Neutrophil (primary cell): ENCODE measurements at regions not wholly inside any gene's neighbourhood (a gene's known extent, or its start where the extent isn't known, plus 50 kb on each side); places are given as distances from the start of the nearest gene placed in this dataset.

Experiments
- H3K27ac ChIP-seq: fragments of 200-600 bp; sonication (generic); 2 replicates; pipeline ENCODE4 v1.5.1; 2016; ENCODE audit warnings: mild to moderate bottlenecking, moderate library complexity
- H3K27me3 ChIP-seq: fragments of 200-600 bp; sonication (generic); 2 replicates; pipeline ENCODE4 v1.6.0; 2016; ENCODE audit warnings: mild to moderate bottlenecking
- H3K36me3 ChIP-seq: fragments of 200-600 bp; sonication (generic); 2 replicates; pipeline ENCODE4 v1.5.1; 2017
- H3K4me1 ChIP-seq, 2 experiments: fragments of 200-600 bp in 1 of 2; sonication (generic) in 1 of 2; 1 replicate in 1 of 2; 2 replicates in 1 of 2; pipeline versions ENCODE4 v1.5.1 to v1.6.1; 2013 to 2016; ENCODE audit warnings: low read depth in 1 of 2, low read length in 1 of 2, mild to moderate bottlenecking in 1 of 2, moderate library complexity in 1 of 2; ENCODE audit not compliant: control insufficient read depth in 1 of 2, insufficient read depth in 1 of 2
- H3K4me3 ChIP-seq, 2 experiments: fragments of 200-600 bp in 1 of 2; sonication (generic) in 1 of 2; 1 replicate in 1 of 2; 2 replicates in 1 of 2; pipeline ENCODE4 v1.5.1; 2013 to 2016; ENCODE audit warnings: low read depth in 1 of 2, low read length in 1 of 2, mild to moderate bottlenecking in 1 of 2, moderate library complexity in 1 of 2
- H3K9me3 ChIP-seq: fragments of 200-600 bp; sonication (generic); 2 replicates; pipeline ENCODE4 v1.5.1; 2016
- CTCF ChIP-seq: fragments of 200-600 bp; sonication (generic); IDR thresholded peaks from 2 replicates; pipeline ENCODE4 v1.5.1; 2016; ENCODE audit warnings: antibody characterized with exemption

GRCh38 chr7:12814107-12814506 lies 126.7 kb downstream of the ARL4A start:
- TF ChIP-seq CTCF = no peak
- no peak overlapping the region for H3K27ac ChIP-seq
- H3K9me3 ChIP-seq = no peaks in the 10 kb centered on the region
- no peaks in the 10 kb centered on the region for H3K27me3 ChIP-seq
- no peak overlapping the region for H3K4me3 ChIP-seq
- H3K36me3 ChIP-seq = no peaks in the 10 kb centered on the region
- no peaks in the 10 kb centered on the region for H3K4me1 ChIP-seq

DNA sequence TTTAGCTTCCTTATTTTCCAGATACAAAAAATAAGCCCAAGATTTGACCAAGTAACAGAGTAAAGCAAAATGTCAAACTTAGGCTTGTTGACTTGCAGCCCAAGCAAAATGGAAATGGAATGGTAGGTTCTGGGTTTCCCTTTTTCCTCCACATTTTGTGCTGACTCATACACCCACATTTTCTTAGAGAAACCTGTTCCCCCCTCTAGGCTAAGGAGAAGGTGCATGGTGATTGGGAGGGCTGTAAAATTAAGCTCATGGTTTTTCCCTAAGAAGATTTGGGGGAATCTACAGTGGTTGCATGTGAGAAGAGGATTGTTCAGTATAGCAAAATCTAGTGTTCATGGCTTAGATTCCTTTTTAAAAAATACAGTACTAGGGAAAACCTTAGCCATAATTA lies 127.4 kb downstream of the ARL4A start:
- Histone ChIP-seq H3K27ac (no peak overlapping the region), H3K36me3 (no peaks in the 10 kb centered on the region), H3K4me3 (no peak overlapping the region), H3K4me1 (no peaks in the 10 kb centered on the region), H3K9me3 (no peaks in the 10 kb centered on the region), H3K27me3 (no peaks in the 10 kb centered on the region)
- no peak for TF ChIP-seq CTCF

- no peaks in the 10 kb centered on the region for H3K36me3 ChIP-seq
- no peak overlapping the region for H3K4me3 ChIP-seq
- no peak overlapping the region for H3K27ac ChIP-seq
- TF ChIP-seq CTCF = no peak
- H3K4me1 ChIP-seq = no peaks in the 10 kb centered on the region
- no peaks in the 10 kb centered on the region for H3K27me3 ChIP-seq
- no peaks in the 10 kb centered on the region for H3K9me3 ChIP-seq
These were observed 128.0 kb downstream of the ARL4A start for GRCh38 chr7:12815426-12815825.

DNA sequence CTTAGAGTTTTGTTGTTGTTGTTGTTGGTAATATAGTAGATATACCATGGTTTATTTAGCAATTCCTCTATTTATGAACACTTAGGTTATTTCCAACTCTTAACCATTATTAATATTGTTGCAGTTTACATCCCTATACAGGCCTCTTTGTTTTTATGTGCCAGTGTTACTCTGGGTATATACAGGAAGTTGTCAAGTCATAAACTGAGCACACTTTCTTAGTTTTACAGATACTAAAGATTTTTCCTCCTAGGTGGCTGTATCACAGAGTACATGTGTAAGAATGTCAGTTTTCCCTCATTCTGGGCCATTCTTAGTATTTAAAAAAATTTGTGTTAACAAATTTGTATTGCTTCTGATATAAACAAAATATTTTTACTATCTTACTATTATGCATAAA lies 128.4 kb downstream of the ARL4A start:
- Histone ChIP-seq H3K4me1 (no peaks in the 10 kb centered on the region), H3K9me3 (no peaks in the 10 kb centered on the region), H3K27me3 (no peaks in the 10 kb centered on the region), H3K4me3 (no peak overlapping the region), H3K36me3 (no peaks in the 10 kb centered on the region), H3K27ac (no peak overlapping the region)
- TF ChIP-seq CTCF = no peak

GRCh38 chr7:12820777-12821176 lies 133.3 kb downstream of the ARL4A start:
- Histone ChIP-seq H3K9me3 (no peaks in the 10 kb centered on the region), H3K4me3 (no peak overlapping the region), H3K36me3 (no peaks in the 10 kb centered on the region), H3K27me3 (no peaks in the 10 kb centered on the region), H3K4me1 (no peaks in the 10 kb centered on the region), H3K27ac (no peak overlapping the region)
- TF ChIP-seq CTCF = no peak

- H3K4me3 ChIP-seq = no peak overlapping the region
- no peaks in the 10 kb centered on the region for H3K9me3 ChIP-seq
- H3K4me1 ChIP-seq = no peaks in the 10 kb centered on the region
- no peaks in the 10 kb centered on the region for H3K27me3 ChIP-seq
- no peaks in the 10 kb centered on the region for H3K36me3 ChIP-seq
- no peak for TF ChIP-seq CTCF
- no peak overlapping the region for H3K27ac ChIP-seq
These were observed 134.3 kb downstream of the ARL4A start for GRCh38 chr7:12821746-12822145.
